HepG2 (cell line): ENCODE measurements at regions not wholly inside any gene's neighbourhood (a gene's known extent, or its start where the extent isn't known, plus 50 kb on each side); places are given as distances from the start of the nearest gene placed in this dataset.

Experiments used
- REL ChIP-seq: sonication (generic); formaldehyde crosslinking; conservative IDR thresholded peaks from 2 replicates; pipeline ENCODE4 v1.8.0; 2022; ENCODE audit warnings: mild to moderate bottlenecking, missing genetic modification reagents, moderate library complexity
- SMARCC2 ChIP-seq: fragments of 450-650 bp; IDR thresholded peaks from 2 replicates; pipeline ENCODE4 v1.6.1; 2017; ENCODE audit warnings: antibody characterized with exemption, mild to moderate bottlenecking
- TF ChIP-seq, protein P1 (sequence below): sonication (generic); formaldehyde crosslinking; IDR thresholded peaks from 2 replicates; pipeline ENCODE4 v1.4.0; 2020; ENCODE audit warnings: missing genetic modification reagents
- TF ChIP-seq, protein P2 (sequence below), 2 experiments: IDR thresholded peaks; 2 replicates each; pipeline ENCODE4 v1.6.1; 2011 to 2012; ENCODE audit warnings: low read length in 2 of 2, borderline replicate concordance in 1 of 2, low read depth in 1 of 2, mild to moderate bottlenecking in 1 of 2, moderate library complexity in 1 of 2
- TF ChIP-seq, protein P3 (sequence below): sonication (generic); formaldehyde crosslinking; IDR thresholded peaks from 2 replicates; pipeline ENCODE4 v1.5.0; 2020; ENCODE audit warnings: mild to moderate bottlenecking, missing genetic modification reagents, moderate library complexity
- TF ChIP-seq, protein P4 (sequence below): sonication (generic); formaldehyde crosslinking; IDR thresholded peaks from 2 replicates; pipeline ENCODE4 v1.4.0; 2020; ENCODE audit warnings: missing genetic modification reagents, borderline replicate concordance

DNA sequence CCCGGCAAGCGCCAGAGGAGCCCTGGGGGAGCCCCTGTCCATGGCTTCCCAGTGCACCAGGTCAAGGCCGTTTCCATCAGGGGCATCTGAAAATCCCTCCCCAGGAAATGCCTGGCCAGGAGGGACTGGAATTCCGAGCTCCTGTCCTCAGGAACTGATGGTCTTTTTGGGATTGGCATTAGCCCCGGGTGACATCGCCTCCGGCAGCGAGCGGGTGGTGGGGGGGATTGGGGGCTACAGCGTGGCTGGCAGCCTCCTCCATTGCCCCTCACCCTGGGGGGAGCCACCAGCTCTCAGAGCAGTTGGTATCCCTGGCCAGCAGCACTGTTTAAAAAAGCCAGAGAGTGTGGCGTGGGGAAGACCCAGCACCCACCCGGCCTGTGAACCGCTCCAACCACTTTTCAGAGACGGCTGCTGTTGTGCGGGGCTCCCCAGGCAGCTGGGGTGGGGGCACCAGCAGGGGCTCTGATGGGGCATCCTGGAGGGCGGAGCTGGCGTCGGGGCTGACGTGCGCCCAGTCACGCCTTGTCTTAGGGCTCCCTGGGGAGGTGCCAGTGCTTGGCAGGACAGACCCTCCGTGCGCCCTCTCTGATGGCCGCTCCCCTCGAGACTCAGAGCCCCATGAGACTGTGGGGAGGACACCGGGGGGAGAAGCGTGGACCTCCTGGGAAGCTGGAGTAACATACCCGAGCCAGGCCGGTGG, 62.9 kb upstream of the TTC34 start:
- no peak for TF ChIP-seq REL (CRISPR knock-in tag)
- TF ChIP-seq, protein P1, sequence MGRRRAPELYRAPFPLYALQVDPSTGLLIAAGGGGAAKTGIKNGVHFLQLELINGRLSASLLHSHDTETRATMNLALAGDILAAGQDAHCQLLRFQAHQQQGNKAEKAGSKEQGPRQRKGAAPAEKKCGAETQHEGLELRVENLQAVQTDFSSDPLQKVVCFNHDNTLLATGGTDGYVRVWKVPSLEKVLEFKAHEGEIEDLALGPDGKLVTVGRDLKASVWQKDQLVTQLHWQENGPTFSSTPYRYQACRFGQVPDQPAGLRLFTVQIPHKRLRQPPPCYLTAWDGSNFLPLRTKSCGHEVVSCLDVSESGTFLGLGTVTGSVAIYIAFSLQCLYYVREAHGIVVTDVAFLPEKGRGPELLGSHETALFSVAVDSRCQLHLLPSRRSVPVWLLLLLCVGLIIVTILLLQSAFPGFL = no peak
- TF ChIP-seq, protein P2, sequence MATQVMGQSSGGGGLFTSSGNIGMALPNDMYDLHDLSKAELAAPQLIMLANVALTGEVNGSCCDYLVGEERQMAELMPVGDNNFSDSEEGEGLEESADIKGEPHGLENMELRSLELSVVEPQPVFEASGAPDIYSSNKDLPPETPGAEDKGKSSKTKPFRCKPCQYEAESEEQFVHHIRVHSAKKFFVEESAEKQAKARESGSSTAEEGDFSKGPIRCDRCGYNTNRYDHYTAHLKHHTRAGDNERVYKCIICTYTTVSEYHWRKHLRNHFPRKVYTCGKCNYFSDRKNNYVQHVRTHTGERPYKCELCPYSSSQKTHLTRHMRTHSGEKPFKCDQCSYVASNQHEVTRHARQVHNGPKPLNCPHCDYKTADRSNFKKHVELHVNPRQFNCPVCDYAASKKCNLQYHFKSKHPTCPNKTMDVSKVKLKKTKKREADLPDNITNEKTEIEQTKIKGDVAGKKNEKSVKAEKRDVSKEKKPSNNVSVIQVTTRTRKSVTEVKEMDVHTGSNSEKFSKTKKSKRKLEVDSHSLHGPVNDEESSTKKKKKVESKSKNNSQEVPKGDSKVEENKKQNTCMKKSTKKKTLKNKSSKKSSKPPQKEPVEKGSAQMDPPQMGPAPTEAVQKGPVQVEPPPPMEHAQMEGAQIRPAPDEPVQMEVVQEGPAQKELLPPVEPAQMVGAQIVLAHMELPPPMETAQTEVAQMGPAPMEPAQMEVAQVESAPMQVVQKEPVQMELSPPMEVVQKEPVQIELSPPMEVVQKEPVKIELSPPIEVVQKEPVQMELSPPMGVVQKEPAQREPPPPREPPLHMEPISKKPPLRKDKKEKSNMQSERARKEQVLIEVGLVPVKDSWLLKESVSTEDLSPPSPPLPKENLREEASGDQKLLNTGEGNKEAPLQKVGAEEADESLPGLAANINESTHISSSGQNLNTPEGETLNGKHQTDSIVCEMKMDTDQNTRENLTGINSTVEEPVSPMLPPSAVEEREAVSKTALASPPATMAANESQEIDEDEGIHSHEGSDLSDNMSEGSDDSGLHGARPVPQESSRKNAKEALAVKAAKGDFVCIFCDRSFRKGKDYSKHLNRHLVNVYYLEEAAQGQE (IDR thresholded peaks at IDR 0.05; ENCODE audit: borderline replicate concordance in 1 of 2, low read depth in 1 of 2, low read length in 2 of 2) = no peak
- TF ChIP-seq, protein P3, sequence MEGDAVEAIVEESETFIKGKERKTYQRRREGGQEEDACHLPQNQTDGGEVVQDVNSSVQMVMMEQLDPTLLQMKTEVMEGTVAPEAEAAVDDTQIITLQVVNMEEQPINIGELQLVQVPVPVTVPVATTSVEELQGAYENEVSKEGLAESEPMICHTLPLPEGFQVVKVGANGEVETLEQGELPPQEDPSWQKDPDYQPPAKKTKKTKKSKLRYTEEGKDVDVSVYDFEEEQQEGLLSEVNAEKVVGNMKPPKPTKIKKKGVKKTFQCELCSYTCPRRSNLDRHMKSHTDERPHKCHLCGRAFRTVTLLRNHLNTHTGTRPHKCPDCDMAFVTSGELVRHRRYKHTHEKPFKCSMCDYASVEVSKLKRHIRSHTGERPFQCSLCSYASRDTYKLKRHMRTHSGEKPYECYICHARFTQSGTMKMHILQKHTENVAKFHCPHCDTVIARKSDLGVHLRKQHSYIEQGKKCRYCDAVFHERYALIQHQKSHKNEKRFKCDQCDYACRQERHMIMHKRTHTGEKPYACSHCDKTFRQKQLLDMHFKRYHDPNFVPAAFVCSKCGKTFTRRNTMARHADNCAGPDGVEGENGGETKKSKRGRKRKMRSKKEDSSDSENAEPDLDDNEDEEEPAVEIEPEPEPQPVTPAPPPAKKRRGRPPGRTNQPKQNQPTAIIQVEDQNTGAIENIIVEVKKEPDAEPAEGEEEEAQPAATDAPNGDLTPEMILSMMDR (CRISPR knock-in tag) = no peak
- TF ChIP-seq SMARCC2 = no peak
- TF ChIP-seq, protein P4, sequence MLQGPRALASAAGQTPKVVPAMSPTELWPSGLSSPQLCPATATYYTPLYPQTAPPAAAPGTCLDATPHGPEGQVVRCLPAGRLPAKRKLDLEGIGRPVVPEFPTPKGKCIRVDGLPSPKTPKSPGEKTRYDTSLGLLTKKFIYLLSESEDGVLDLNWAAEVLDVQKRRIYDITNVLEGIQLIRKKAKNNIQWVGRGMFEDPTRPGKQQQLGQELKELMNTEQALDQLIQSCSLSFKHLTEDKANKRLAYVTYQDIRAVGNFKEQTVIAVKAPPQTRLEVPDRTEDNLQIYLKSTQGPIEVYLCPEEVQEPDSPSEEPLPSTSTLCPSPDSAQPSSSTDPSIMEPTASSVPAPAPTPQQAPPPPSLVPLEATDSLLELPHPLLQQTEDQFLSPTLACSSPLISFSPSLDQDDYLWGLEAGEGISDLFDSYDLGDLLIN (CRISPR knock-in tag) = no peak
